ENCODE measurements at regions not wholly inside any gene's neighbourhood (a gene's known extent, or its start where the extent isn't known, plus 50 kb on each side); places are given as distances from the start of the nearest gene placed in this dataset.

- Histone ChIP-seq H3K27me3 (ENCODE audit: control insufficient read depth, insufficient read depth, low read length) (no peaks in the 10 kb centered on the region), H3K27ac (ENCODE audit: insufficient read depth, low read length) (no peak overlapping the region), H2AK9ac (replicated peaks; ENCODE audit: low read depth, low read length, poor library complexity) (no peak overlapping the region), H3K9me3 (ENCODE audit: control insufficient read depth, insufficient read depth, low read length) (no peaks in the 10 kb centered on the region; the same call in 1 of the 2 replicates), H3K4ac (ENCODE audit: low read depth, low read length) (no peak overlapping the region), H2BK20ac (ENCODE audit: low read depth, low read length) (no peak overlapping the region), H2AK5ac (ENCODE audit: low read depth, low read length) (no peak overlapping the region), H3K79me1 (ENCODE audit: low read depth in 1 of 2, low read length in 2 of 2) (no peaks in the 10 kb centered on the region), H4K20me1 (ENCODE audit: insufficient read depth, low read length) (no peaks in the 10 kb centered on the region), H3K9me1 (ENCODE audit: insufficient read depth, low read length) (no peaks in the 10 kb centered on the region), H4K5ac (ENCODE audit: low read depth, low read length) (no peak overlapping the region), H4K8ac (ENCODE audit: low read depth in 2 of 2, low read length in 2 of 2) (no peak overlapping the region), H3K4me2 (ENCODE audit: low read depth, low read length) (no peak overlapping the region), H3K36me3 (ENCODE audit: control insufficient read depth, insufficient read depth, low read length) (no peaks in the 10 kb centered on the region), H2BK15ac (ENCODE audit: low read depth, low read length) (no peak overlapping the region), H3K4me1 (ENCODE audit: control insufficient read depth, insufficient read depth, low read length) (no peaks in the 10 kb centered on the region), H4K91ac (ENCODE audit: insufficient read depth, low read depth, low read length) (no peak overlapping the region), H3K56ac (ENCODE audit: extremely low read depth, insufficient read depth, low read length) (no peak overlapping the region), H3K9ac (ENCODE audit: low read depth, low read length) (no peak overlapping the region), H2BK120ac (ENCODE audit: low read depth, low read length) (no peak overlapping the region), H2BK5ac (ENCODE audit: low read depth, low read length, poor library complexity, severe bottlenecking) (no peak overlapping the region), H2AFZ (replicated peaks; ENCODE audit: low read length, poor library complexity) (no peak overlapping the region), H3K14ac (replicated peaks; ENCODE audit: low read depth, low read length) (no peak overlapping the region), H3K4me3 (ENCODE audit: insufficient read depth, low read depth, low read length) (no peak overlapping the region), H3K18ac (ENCODE audit: low read depth, low read length) (no peak overlapping the region), H3K23ac (ENCODE audit: low read depth, low read length) (no peak overlapping the region)
- CTCF ChIA-PET, result no interaction called here
- in situ Hi-C loops (cut with MboI; ENCODE audit: low sequenced_read_pairs), result no loop called here
- DNase-seq, result no peak
- dilution Hi-C loops (cut with HindIII; ENCODE audit: low sequenced_read_pairs, unreplicated experiment), result no loop called here
- TF ChIP-seq POLR2A (IDR thresholded peaks at IDR 0.05; ENCODE audit: low read depth, low read length) (no peak), NFE2L2 (IDR thresholded peaks at IDR 0.05; ENCODE audit: low read depth, low read length) (no peak)
- ATAC-seq (ENCODE audit: low read depth), result no peak
- POLR2A ChIA-PET (ENCODE audit: unreplicated experiment), result no interaction called here
- WGBS, 2 experiments (ENCODE audit: extremely low coverage in 2 of 2, insufficient read length in 1 of 2), result no CpG with 5 or more reads among the region's 1 CpG
- intact Hi-C loops (cut with micrococcal nuclease), result no loop called here
- BruUV-seq (replicated peaks), result no TSS peak
Measured at GRCh38 chr13:87779426-87779825, 108.3 kb downstream of the SLITRK5 start.

Measured in IMR-90 (cell line).